Karpas-422 (cell line): ENCODE measurements at regions not wholly inside any gene's neighbourhood (a gene's known extent, or its start where the extent isn't known, plus 50 kb on each side); places are given as distances from the start of the nearest gene placed in this dataset.

Experiments
- DNase-seq: peaks from one replicate; pipeline ENCODE4 v3.0.0-alpha.2; 2015
- H2AFZ ChIP-seq: fragments of 200-600 bp; sonication (generic); 2 replicates; pipeline ENCODE4 v1.6.1; 2014; ENCODE audit warnings: antibody characterized with exemption, low read length, mixed read lengths
- H3K27ac ChIP-seq: fragments of 200-600 bp; sonication (generic); 2 replicates; pipeline ENCODE4 v1.5.1; 2014; ENCODE audit warnings: mild to moderate bottlenecking, low read length, moderate library complexity
- H3K27me3 ChIP-seq: fragments of 200-600 bp; sonication (generic); 2 replicates; pipeline ENCODE4 v1.6.1; 2014; ENCODE audit warnings: low read length, mixed read lengths
- H3K36me3 ChIP-seq: fragments of 200-600 bp; sonication (generic); 2 replicates; pipeline ENCODE4 v1.6.1; 2014; ENCODE audit warnings: low read length, mixed read lengths; ENCODE audit not compliant: insufficient read depth
- H3K4me1 ChIP-seq: fragments of 200-600 bp; sonication (generic); 2 replicates; pipeline ENCODE4 v1.6.1; 2014; ENCODE audit warnings: mild to moderate bottlenecking, low read length, mixed read lengths
- H3K4me2 ChIP-seq: fragments of 200-600 bp; sonication (generic); 2 replicates; pipeline ENCODE4 v1.6.1; 2014; ENCODE audit warnings: low read length, low read depth, mild to moderate bottlenecking; ENCODE audit not compliant: poor library complexity, severe bottlenecking
- H3K4me3 ChIP-seq: fragments of 200-600 bp; sonication (generic); 2 replicates; pipeline ENCODE4 v1.5.1; 2014; ENCODE audit warnings: mild to moderate bottlenecking, antibody characterized with exemption, low read length, mixed read lengths
- H3K79me2 ChIP-seq: fragments of 200-600 bp; sonication (generic); 2 replicates; pipeline ENCODE4 v1.6.1; 2014; ENCODE audit warnings: mild to moderate bottlenecking, low read length, mixed read lengths
- H3K9ac ChIP-seq: fragments of 200-600 bp; sonication (generic); 2 replicates; pipeline ENCODE4 v1.6.0; 2014; ENCODE audit warnings: low read length
- H3K9me2 ChIP-seq: fragments of 200-600 bp; sonication (generic), shearing (Covaris generic); replicated peaks from 2 replicates; pipeline ENCODE4 v1.6.0; 2014; ENCODE audit warnings: mild to moderate bottlenecking, low read length, moderate library complexity; ENCODE audit not compliant: insufficient read depth
- H3K9me3 ChIP-seq: fragments of 300-700, 200-600 bp; sonication (generic); 2 replicates; pipeline ENCODE4 v1.6.1; 2014; ENCODE audit warnings: low read length, mixed read lengths
- H4K20me1 ChIP-seq: fragments of 200-600 bp; sonication (generic); 2 replicates; pipeline ENCODE4 v1.6.1; 2014; ENCODE audit warnings: mild to moderate bottlenecking, antibody characterized with exemption, low read length, low read depth; ENCODE audit not compliant: insufficient read depth

GRCh38 chr10:47082055-47082784, 171.0 kb downstream of the PTPN20 start:
- no peak overlapping the region for H3K27ac ChIP-seq
- no peaks in the 10 kb centered on the region for H3K9me2 ChIP-seq
- no peak overlapping the region for H3K4me2 ChIP-seq
- H4K20me1 ChIP-seq: no peaks in the 10 kb centered on the region
- H3K36me3 ChIP-seq: no peaks in the 10 kb centered on the region
- no peak overlapping the region for H2AFZ ChIP-seq
- no peak for DNase-seq
- no peaks in the 10 kb centered on the region for H3K4me1 ChIP-seq
- H3K9me3 ChIP-seq: no peaks in the 10 kb centered on the region
- no peaks in the 10 kb centered on the region for H3K27me3 ChIP-seq
- no peak overlapping the region for H3K4me3 ChIP-seq
- no peaks in the 10 kb centered on the region for H3K79me2 ChIP-seq
- no peak overlapping the region for H3K9ac ChIP-seq

- Histone ChIP-seq H3K36me3 (no peaks in the 10 kb centered on the region), H2AFZ (no peak overlapping the region), H3K4me3 (no peak overlapping the region), H3K4me1 (peaks cover 4% of the 10 kb centered on the region; the same call in 1 of the 2 replicates), H3K9me2 (no peaks in the 10 kb centered on the region), H3K27me3 (no peaks in the 10 kb centered on the region), H3K4me2 (no peak overlapping the region), H3K79me2 (no peaks in the 10 kb centered on the region), H3K27ac (no peak overlapping the region), H3K9me3 (no peaks in the 10 kb centered on the region), H4K20me1 (no peaks in the 10 kb centered on the region), H3K9ac (no peak overlapping the region)
- DNase-seq: no peak
These were observed 176.4 kb downstream of the PTPN20 start for GRCh38 chr10:47087667-47088066.

GRCh38 chr10:47088656-47089354, 177.6 kb downstream of the PTPN20 start:
- Histone ChIP-seq H3K27me3 (no peaks in the 10 kb centered on the region), H3K4me1 (peaks cover 4% of the 10 kb centered on the region; the same call in 1 of the 2 replicates), H3K79me2 (no peaks in the 10 kb centered on the region), H3K27ac (no peak overlapping the region), H3K9me3 (no peaks in the 10 kb centered on the region), H4K20me1 (no peaks in the 10 kb centered on the region), H3K9ac (no peak overlapping the region), H2AFZ (no peak overlapping the region), H3K36me3 (no peaks in the 10 kb centered on the region), H3K9me2 (no peaks in the 10 kb centered on the region), H3K4me3 (no peak overlapping the region), H3K4me2 (no peak overlapping the region)
- no peak for DNase-seq

DNA sequence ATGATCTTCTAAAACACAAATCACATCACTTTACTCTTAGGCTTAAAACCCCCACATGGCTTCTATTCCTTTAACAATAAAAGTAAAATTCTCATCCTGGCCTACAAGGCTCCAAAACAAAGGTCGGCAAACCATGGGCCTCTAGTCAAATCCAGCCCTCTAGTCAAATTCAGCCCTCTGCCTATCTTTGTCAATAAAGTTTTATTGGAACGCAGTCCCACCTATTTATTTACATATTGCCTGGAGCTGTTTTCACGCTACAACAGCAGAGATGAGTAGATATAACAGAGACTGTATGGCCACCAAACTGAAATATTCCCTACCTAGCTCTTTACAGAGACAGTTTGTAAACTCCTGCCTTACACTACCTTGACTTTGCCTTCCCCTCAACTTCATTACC, 178.8 kb downstream of the PTPN20 start:
- Histone ChIP-seq H3K4me3 (no peak overlapping the region), H3K4me2 (no peak overlapping the region), H3K9me2 (no peaks in the 10 kb centered on the region), H3K9me3 (no peaks in the 10 kb centered on the region), H3K4me1 (peaks cover 4% of the 10 kb centered on the region; the same call in 1 of the 2 replicates), H3K79me2 (no peaks in the 10 kb centered on the region), H3K27me3 (no peaks in the 10 kb centered on the region), H3K27ac (no peak overlapping the region), H4K20me1 (no peaks in the 10 kb centered on the region), H3K36me3 (no peaks in the 10 kb centered on the region), H3K9ac (no peak overlapping the region), H2AFZ (no peak overlapping the region)
- no peak for DNase-seq

DNA sequence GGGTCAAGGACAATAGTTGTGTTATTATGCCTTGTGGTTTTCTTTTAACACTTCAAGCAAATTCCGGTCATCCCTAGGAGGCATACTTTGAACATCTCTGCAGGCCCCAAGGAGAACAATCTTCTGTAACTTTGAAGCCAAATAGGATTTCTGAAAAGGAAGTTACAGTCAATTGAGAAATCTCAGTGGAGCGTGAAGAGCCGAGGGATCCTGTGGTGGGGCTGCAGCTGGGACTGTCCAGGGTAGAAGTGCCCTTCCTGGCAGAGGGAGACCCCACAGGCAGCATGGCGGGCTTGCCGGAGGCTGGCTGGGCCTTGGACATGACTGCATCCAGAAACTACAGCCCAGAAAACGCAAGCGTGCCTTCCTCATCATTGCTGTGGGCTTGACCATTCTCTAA, 179.7 kb downstream of the PTPN20 start:
- Histone ChIP-seq H3K27me3 (no peaks in the 10 kb centered on the region), H2AFZ (no peak overlapping the region), H3K9ac (no peak overlapping the region), H3K79me2 (no peaks in the 10 kb centered on the region), H3K9me3 (no peaks in the 10 kb centered on the region), H4K20me1 (no peaks in the 10 kb centered on the region), H3K27ac (no peak overlapping the region), H3K4me3 (no peak overlapping the region), H3K4me2 (no peak overlapping the region), H3K9me2 (no peaks in the 10 kb centered on the region), H3K36me3 (no peaks in the 10 kb centered on the region), H3K4me1 (peaks cover 4% of the 10 kb centered on the region; the same call in 1 of the 2 replicates)
- DNase-seq: no peak

- Histone ChIP-seq H3K4me3 (no peak overlapping the region), H3K9me2 (no peaks in the 10 kb centered on the region), H3K36me3 (no peaks in the 10 kb centered on the region), H3K79me2 (no peaks in the 10 kb centered on the region), H2AFZ (no peak overlapping the region), H3K27me3 (no peaks in the 10 kb centered on the region), H3K9ac (no peak overlapping the region), H3K27ac (no peak overlapping the region), H4K20me1 (no peaks in the 10 kb centered on the region), H3K4me2 (no peak overlapping the region), H3K4me1 (peaks cover 4% of the 10 kb centered on the region; the same call in 1 of the 2 replicates), H3K9me3 (no peaks in the 10 kb centered on the region)
- peak; percentile 36 for DNase-seq
These were observed 180.2 kb downstream of the PTPN20 start for GRCh38 chr10:47091421-47091820.

GRCh38 chr10:47092376-47092775, 181.1 kb downstream of the PTPN20 start:
- Histone ChIP-seq H3K9ac (no peak overlapping the region), H2AFZ (no peak overlapping the region), H3K4me3 (no peak overlapping the region), H3K27ac (no peak overlapping the region), H4K20me1 (no peaks in the 10 kb centered on the region), H3K9me2 (no peaks in the 10 kb centered on the region), H3K9me3 (no peaks in the 10 kb centered on the region), H3K79me2 (no peaks in the 10 kb centered on the region), H3K36me3 (no peaks in the 10 kb centered on the region), H3K4me1 (peaks cover 4% of the 10 kb centered on the region; the same call in 1 of the 2 replicates), H3K27me3 (no peaks in the 10 kb centered on the region), H3K4me2 (no peak overlapping the region)
- peak; percentile 11 for DNase-seq

DNA sequence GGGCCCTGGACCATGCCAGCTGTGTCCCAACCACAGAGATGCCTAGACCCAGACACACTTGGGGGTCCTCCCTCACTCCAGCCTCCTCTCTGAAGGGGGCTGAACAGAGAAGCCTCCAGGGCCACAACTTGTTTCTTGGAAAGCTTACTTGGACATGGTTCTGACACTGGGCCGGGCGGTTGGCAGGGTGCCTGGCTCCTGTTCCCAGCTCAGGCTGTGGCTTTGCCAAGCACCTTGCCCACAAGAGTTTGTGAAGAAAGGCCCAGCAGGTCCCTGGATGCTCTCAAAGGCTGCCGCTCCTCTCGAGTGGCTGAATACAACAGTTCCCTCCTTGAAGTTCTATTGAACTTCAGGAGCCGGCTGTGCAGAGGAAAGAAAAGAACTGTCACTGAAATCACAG, 181.6 kb downstream of the PTPN20 start:
- no peak overlapping the region for H3K4me3 ChIP-seq
- H3K9me3 ChIP-seq: no peaks in the 10 kb centered on the region
- H3K9me2 ChIP-seq: no peaks in the 10 kb centered on the region
- peak; percentile 35 for DNase-seq
- peaks cover 4% of the 10 kb centered on the region; the same call in 1 of the 2 replicates for H3K4me1 ChIP-seq
- no peak overlapping the region for H2AFZ ChIP-seq
- H3K27me3 ChIP-seq: no peaks in the 10 kb centered on the region
- H3K79me2 ChIP-seq: no peaks in the 10 kb centered on the region
- no peak overlapping the region for H3K9ac ChIP-seq
- H3K27ac ChIP-seq: no peak overlapping the region
- no peaks in the 10 kb centered on the region for H3K36me3 ChIP-seq
- no peaks in the 10 kb centered on the region for H4K20me1 ChIP-seq
- no peak overlapping the region for H3K4me2 ChIP-seq
